Panc1 (cell line): ENCODE measurements at regions not wholly inside any gene's neighbourhood (a gene's known extent, or its start where the extent isn't known, plus 50 kb on each side); places are given as distances from the start of the nearest gene placed in this dataset.

ENCODE experiments used
- ATAC-seq: fragments of 200-7000 bp; cut with Tn5 transposase; 2 replicates; pipeline ENCODE4 v1.9.1; 2020; ENCODE audit warnings: mild to moderate bottlenecking, moderate library complexity
- BruUV-seq: library from RNA; stranded (reverse); fragments of 400-500 nt; replicated peaks from 2 replicates; lab custom pipeline; 2021; lab: Mats Ljungman, UMichigan
- CTCF ChIA-PET: fragments of 300-600 bp; sonication (Branson Sonifier 250); formaldehyde crosslinking; loops from one replicate; lab custom pipeline; 2022; ENCODE audit warnings: antibody characterized with exemption; lab: Charles Lee
- POLR2A ChIA-PET: fragments of 300-600 bp; sonication (Branson Sonifier 250); formaldehyde crosslinking; loops from one replicate; lab custom pipeline; 2022; ENCODE audit warnings: antibody characterized with exemption; lab: Charles Lee
- DNase-seq: peaks from one replicate; pipeline ENCODE4 v3.0.0-alpha.2; 2010; ENCODE audit warnings: low read depth, low spot score
- H3K27ac ChIP-seq: 2 replicates; pipeline ENCODE4 v1.5.1; 2011; ENCODE audit warnings: mild to moderate bottlenecking, low read length, inconsistent platforms
- H3K27me3 ChIP-seq: fragments of 200-500 bp; sonication (Bioruptor generic); 2 replicates; pipeline ENCODE4 v1.6.0; 2014; ENCODE audit warnings: low read length, inconsistent platforms; ENCODE audit not compliant: control insufficient read depth, insufficient read depth
- H3K36me3 ChIP-seq: fragments of 200-500 bp; sonication (Bioruptor generic); 2 replicates; pipeline ENCODE4 v1.5.1; 2014; ENCODE audit warnings: inconsistent platforms, mild to moderate bottlenecking, low read length, moderate library complexity; ENCODE audit not compliant: control insufficient read depth, insufficient read depth
- H3K4me1 ChIP-seq: 2 replicates; pipeline ENCODE4 v1.5.1; 2011; ENCODE audit warnings: inconsistent platforms, mild to moderate bottlenecking, low read length, moderate library complexity; ENCODE audit not compliant: control insufficient read depth, insufficient read depth
- H3K4me3 ChIP-seq, 2 experiments: 2 replicates each; pipeline ENCODE4 v1.5.1; 2011 to 2012; ENCODE audit warnings: low read depth in 2 of 2, low read length in 2 of 2, mild to moderate bottlenecking in 2 of 2, inconsistent platforms in 1 of 2, moderate library complexity in 1 of 2
- H3K9me3 ChIP-seq: fragments of 200-500 bp; sonication (Bioruptor generic); 2 replicates; pipeline ENCODE4 v1.5.1; 2014; ENCODE audit warnings: low read depth, mild to moderate bottlenecking, inconsistent platforms, low read length, moderate library complexity; ENCODE audit not compliant: control insufficient read depth, insufficient read depth
- CTCF ChIP-seq: fragments of 450-650 bp; IDR thresholded peaks from 2 replicates; pipeline ENCODE4 v1.5.1; 2017; ENCODE audit warnings: mild to moderate bottlenecking
- POLR2AphosphoS5 ChIP-seq: IDR thresholded peaks from 2 replicates; pipeline ENCODE4 v1.6.1; 2012; ENCODE audit warnings: mild to moderate bottlenecking, low read depth, low read length, moderate library complexity
- REST ChIP-seq, 2 experiments: IDR thresholded peaks; 2 replicates each; pipeline ENCODE4 v1.6.1; 2011 to 2012; ENCODE audit warnings: low read depth in 2 of 2, control low read depth in 1 of 2, low read length in 1 of 2, mild to moderate bottlenecking in 1 of 2, moderate library complexity in 1 of 2; ENCODE audit not compliant: insufficient read depth in 1 of 2
- SIN3A ChIP-seq: IDR thresholded peaks from 2 replicates; pipeline ENCODE4 v1.6.1; 2012; ENCODE audit warnings: low read depth, mild to moderate bottlenecking, low read length, moderate library complexity, borderline replicate concordance; ENCODE audit not compliant: insufficient read depth
- TCF7L2 ChIP-seq: IDR thresholded peaks from 2 replicates; pipeline ENCODE4 v1.6.1; 2011; ENCODE audit warnings: mild to moderate bottlenecking, low read depth, low read length, inconsistent platforms
- in situ Hi-C: cut with HindIII; loops from 2 replicates; pipeline ENCODE4 v1.10.0; 2016; ENCODE audit warnings: low sequenced_read_pairs, low pct_unique_long_range_greater_than_20kb
- intact Hi-C: fragments of 100-400 bp; cut with micrococcal nuclease; formaldehyde crosslinking; loops from one replicate; pipeline ENCODE4 v1.10.0; 2022; ENCODE audit not compliant: unreplicated experiment

GRCh38 chrX:117689956-117690355 lies 426.7 kb downstream of the KLHL13 start:
- TF ChIP-seq TCF7L2: no peak
- no peak for TF ChIP-seq SIN3A
- no peak for TF ChIP-seq REST (IDR thresholded peaks at IDR 0.05; ENCODE audit: insufficient read depth in 1 of 2, low read depth in 2 of 2, low read length in 1 of 2)
- no peak for TF ChIP-seq CTCF
- in situ Hi-C loops: no loop called here
- intact Hi-C loops: no loop called here
- H3K36me3 ChIP-seq: no peaks in the 10 kb centered on the region
- ATAC-seq: no peak
- no TSS peak for BruUV-seq
- POLR2A ChIA-PET: no interaction called here
- H3K27ac ChIP-seq: no peak overlapping the region
- H3K27me3 ChIP-seq: no peaks in the 10 kb centered on the region
- CTCF ChIA-PET: no interaction called here
- H3K4me3 ChIP-seq: no peak overlapping the region
- H3K4me1 ChIP-seq: no peaks in the 10 kb centered on the region
- DNase-seq: no peak
- H3K9me3 ChIP-seq: no peaks in the 10 kb centered on the region

- intact Hi-C loops (no loop called here), in situ Hi-C loops (no loop called here)
- DNase-seq: no peak
- POLR2A ChIA-PET: no interaction called here
- H3K4me3 ChIP-seq: no peak overlapping the region
- CTCF ChIA-PET: no interaction called here
- no peaks in the 10 kb centered on the region for H3K27me3 ChIP-seq
- TF ChIP-seq POLR2AphosphoS5 (no peak), TCF7L2 (no peak), REST (IDR thresholded peaks at IDR 0.05; ENCODE audit: insufficient read depth in 1 of 2, low read depth in 2 of 2, low read length in 1 of 2) (no peak), SIN3A (no peak), CTCF (no peak)
- H3K36me3 ChIP-seq: no peaks in the 10 kb centered on the region
- H3K27ac ChIP-seq: no peak overlapping the region
- no peaks in the 10 kb centered on the region for H3K9me3 ChIP-seq
- no peaks in the 10 kb centered on the region for H3K4me1 ChIP-seq
- no TSS peak for BruUV-seq
- ATAC-seq: no peak
Observed at GRCh38 chrX:117680286-117680685, 436.3 kb downstream of the KLHL13 start.
